SKM-1 treated with dmso at 0.1 percent for 144 hours (cell line): ENCODE measurements at regions not wholly inside any gene's neighbourhood (a gene's known extent, or its start where the extent isn't known, plus 50 kb on each side); places are given as distances from the start of the nearest gene placed in this dataset.
"Not testable (repeated sequence)": the region's sequence is repeated elsewhere in the genome, so short reads cannot be mapped to it uniquely, and the experiment has no call there.

Experiments used
- DNase-seq: peaks from one replicate; lab custom pipeline; 2025; ENCODE audit not compliant: unreplicated experiment; lab: John Stamatoyannopoulos, UW

GRCh38 chr12:67893022-67893580 is 96.1 kb upstream of the IFNG-AS1 start:
- DNase-seq = no peak

DNA sequence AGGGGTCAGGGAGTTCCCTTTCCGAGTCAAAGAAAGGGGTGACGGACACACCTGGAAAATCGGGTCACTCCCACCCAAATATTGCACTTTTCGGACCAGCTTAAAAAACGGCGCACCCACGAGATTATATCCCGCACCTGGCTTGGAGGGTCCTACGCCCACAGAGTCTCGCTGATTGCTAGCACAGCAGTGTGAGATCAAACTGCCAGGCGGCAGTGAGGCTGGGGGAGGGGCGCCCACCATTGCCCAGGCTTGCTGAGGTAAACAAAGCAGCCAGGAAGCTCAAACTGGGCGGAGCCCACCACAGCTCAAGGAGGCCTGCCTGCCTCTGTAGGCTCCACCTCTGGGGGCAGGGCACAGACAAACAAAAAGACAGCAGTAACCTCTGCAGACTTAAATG is 88.8 kb upstream of the IFNG-AS1 start:
- DNase-seq = not testable (repeated sequence)

- DNase-seq = no peak
Measured at GRCh38 chr12:67909091-67909531, 80.1 kb upstream of the IFNG-AS1 start.

DNA sequence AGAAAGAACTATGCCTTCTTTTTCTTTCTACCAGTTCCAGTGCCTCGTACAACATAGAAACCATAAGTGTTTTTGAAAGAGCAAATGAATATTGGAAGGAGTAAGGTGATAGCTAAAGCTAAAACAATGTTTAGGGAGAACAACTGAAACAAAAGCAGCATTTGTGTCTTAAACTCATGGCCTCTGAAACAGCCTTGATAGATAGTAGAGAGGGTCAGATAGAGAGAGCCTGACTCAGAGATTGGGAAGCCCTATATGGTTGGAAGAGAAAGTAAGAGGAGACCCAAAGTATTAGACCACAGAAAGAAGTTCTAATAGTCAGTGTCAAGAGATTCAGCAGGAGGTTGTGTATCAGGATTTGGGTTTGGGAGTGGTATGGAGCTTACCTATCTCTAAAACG is 79.6 kb upstream of the IFNG-AS1 start:
- no peak for DNase-seq

DNA sequence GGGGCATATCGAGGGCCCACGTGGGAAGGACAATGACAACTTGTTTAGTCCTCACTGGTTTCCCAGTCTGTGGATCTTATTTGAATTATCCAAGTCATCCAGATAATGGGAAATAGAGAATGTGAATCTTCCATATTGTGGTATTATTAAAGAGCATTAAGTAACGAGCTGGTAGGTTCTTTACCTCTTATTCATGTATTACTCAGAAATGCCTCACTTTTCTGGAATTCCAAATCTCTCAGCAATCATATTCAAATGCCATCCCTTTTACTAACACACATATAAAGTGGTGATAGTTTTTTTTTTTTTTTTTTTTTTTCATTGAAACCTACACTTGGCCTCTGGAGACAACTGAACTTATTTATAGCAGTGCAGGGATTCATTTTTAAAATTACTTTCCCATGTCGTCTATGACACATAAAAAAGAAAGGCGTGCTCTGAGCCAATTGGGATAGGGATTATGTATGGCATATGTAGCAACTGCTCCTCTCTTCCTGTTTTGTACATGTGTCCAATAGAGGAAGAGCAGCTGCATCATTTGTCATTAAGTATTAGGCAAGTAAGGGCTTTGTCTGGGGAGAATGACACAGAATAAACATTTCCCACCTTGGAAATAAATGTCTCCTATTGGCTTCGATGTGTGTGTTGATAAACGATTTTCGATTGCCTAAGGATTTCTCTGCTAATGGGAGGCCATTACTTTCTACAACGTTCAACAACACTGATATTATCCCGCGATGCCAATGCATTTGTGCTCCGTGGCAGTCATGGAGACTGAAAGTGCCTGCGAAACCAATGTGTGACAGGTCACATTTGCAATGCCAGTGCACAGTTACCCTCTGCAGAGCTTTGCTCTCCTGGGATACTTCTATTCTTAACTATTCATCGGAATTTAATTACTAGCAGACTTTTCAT is 78.6 kb upstream of the IFNG-AS1 start:
- DNase-seq = no peak

GRCh38 chr12:67911275-67911600 is 78.0 kb upstream of the IFNG-AS1 start:
- no peak for DNase-seq

- no peak for DNase-seq
Measured at GRCh38 chr12:67911789-67912188, 77.5 kb upstream of the IFNG-AS1 start.

- no peak for DNase-seq
Measured at GRCh38 chr12:67915335-67915851, 73.9 kb upstream of the IFNG-AS1 start.

DNA sequence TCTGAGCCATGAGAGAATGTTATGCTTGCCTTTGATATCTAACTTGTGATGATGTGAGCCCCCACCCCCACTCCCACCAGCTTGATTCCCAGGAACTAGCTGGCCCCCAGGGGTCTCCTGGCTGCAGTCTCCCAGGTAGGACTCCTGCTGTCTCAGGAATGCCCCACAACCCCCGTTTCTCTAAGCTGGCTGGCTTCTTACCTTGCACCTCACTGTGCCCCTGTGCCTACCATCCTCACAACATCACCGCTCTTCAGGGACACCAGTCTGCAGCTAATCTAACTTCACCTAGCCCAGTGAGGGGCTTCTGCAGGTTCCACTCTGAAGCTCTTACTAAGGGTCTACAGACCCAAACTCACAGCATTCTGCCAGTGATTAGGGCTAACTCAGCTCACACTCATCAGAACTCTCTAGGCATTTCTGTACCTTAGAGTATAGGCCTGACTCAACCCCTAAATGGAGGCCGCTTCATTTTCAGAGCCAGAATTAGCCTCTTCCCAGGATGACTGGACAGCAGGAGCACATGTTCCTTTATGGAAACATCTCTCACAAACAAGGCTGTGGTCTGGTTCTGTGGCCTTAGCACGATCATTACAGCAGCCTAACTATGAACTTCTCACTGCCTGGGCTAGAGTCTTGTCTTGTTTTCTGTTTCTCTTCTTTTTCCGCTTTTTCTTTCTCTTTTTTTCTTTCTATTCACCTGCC is 72.8 kb upstream of the IFNG-AS1 start:
- DNase-seq = no peak

GRCh38 chr12:67917811-67918210 is 71.4 kb upstream of the IFNG-AS1 start:
- no peak for DNase-seq

DNA sequence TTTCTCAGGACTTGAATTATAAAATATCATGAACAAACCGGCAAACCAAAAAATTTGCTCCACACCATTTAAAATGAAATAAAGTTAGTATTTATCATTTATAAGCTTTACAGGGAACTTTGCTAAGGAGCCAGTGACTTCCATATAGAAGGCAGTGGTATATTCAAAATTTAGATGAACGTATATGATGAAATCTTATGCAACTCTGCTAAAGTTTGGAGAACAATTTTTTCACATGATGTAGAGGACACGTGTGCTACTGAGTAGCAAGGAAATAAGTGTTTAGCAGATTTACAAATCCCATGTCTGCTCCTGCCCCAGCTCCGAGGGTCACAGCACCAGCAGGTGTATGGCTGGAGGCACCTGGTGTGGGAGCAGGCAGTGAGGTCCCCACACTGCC is 70.8 kb upstream of the IFNG-AS1 start:
- DNase-seq = no peak

DNA sequence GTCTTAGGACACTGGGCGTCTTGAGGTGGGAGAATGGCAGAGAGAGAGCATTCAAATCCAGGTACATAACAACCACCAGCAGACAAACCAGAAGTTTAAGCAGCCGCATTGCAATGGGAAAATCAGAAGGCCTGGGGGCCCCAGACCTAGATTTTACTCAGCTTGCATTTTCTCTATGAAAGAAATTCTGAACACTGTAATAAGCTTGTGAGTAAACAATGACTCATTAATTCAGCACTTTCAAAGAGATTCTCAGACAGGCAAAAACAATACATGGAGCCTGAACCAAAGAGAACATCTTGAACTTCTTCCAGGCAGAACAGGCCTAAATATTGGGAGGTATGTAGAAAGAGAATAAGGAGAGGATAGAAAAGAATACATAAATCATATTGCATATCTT is 69.8 kb upstream of the IFNG-AS1 start:
- no peak for DNase-seq

- DNase-seq = no peak
Measured at GRCh38 chr12:67920413-67920812, 68.8 kb upstream of the IFNG-AS1 start.

DNA sequence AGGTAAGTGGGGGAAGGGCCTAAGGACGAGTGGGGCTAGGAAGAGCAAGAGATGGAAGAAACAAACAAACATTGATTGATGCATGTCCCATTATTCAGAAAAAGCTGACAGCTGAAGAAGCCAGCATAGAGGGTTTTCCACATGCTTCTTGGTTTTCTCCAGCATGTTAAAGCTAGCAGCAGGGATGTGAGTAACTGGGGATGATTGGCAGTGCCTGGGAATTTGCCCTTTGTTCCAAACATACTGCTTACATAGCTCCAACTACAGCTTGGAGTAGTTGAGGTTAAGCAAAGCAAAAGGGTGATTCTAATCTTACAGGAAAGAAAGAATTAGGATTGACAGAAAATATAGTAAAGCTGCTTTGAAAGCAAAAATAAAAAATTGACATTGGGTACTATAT is 68.0 kb upstream of the IFNG-AS1 start:
- no peak for DNase-seq

GRCh38 chr12:67922245-67922644 is 67.0 kb upstream of the IFNG-AS1 start:
- DNase-seq = no peak

- no peak for DNase-seq
Measured at GRCh38 chr12:67925077-67925476, 64.2 kb upstream of the IFNG-AS1 start.

DNA sequence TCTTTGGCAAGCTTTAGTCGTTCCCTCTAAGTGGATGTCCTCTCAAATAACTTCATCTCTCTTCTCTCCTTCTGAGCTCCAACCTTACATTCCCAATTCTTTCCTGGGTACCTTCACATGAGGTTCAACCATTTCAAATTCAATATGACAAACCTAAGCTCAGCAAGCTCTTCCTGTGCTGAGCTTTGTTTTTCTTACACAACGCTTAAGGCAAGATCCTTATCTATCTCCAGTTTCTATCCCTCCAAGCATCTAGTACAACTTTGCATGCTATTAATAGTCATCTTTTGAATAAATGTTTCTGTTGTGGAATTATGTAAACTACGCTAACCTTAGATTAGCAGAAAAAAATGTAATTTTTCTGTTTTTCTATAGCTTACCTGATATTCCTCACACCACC is 63.7 kb upstream of the IFNG-AS1 start:
- DNase-seq = no peak

GRCh38 chr12:67926063-67926462 is 63.2 kb upstream of the IFNG-AS1 start:
- no peak for DNase-seq

DNA sequence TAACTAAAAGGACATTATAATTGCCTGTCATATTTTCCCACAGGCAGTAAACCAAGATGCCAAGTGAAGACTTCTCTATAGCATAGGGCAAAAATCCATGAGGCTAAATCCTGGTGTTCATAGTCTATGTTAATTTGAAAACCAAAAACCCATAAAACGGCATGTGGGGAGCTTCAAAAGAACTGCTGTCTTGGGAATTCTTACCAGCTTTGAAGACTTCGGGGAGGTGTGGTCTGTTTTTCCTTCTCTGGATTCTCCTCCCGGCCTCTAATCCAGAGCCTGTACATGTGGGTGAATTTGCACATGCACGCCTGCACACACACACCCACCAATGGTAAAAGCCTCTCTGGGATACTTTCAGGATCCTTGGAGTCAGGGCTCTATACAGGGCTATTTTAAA is 61.9 kb upstream of the IFNG-AS1 start:
- DNase-seq = no peak

DNA sequence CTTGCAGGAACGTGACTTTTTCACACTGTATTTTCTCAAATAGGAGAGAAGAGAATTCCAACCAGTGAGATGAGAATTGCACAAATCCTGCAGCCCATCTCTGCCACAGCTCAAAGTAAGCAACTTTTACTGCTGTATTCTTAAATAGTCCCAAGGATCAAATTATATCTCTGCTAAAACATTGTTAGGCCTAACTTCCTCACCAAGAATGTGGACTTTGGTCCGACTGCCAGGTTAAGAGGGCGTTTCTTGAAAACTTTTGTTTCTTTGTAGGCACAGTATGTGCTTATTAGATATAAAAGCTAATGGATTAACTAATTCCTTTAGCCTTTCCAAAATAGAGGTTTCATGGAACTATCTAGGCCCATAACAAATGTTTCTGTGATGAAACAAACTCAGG is 61.4 kb upstream of the IFNG-AS1 start:
- no peak for DNase-seq

- no peak for DNase-seq
Measured at GRCh38 chr12:67928621-67929383, 60.4 kb upstream of the IFNG-AS1 start.
